ENCODE measurements at regions not wholly inside any gene's neighbourhood (a gene's known extent, or its start where the extent isn't known, plus 50 kb on each side); places are given as distances from the start of the nearest gene placed in this dataset.

- Histone ChIP-seq H3K36me3 (replicated peaks in 1 of 2; ENCODE audit: insufficient read depth in 1 of 2, low read depth in 2 of 2) (no peaks in the 10 kb centered on the region), H3K4me1 (peaks cover 98% of the 10 kb centered on the region), H3K27me3 (no peaks in the 10 kb centered on the region), H3K4me3 (no peak overlapping the region), H3K9me3 (no peaks in the 10 kb centered on the region), H3K27ac (peak overlapping the region; percentile 82 to 98 (median 90))
- 13 to 14% methylated on average over 5 of the region's 5 CpGs for WGBS, 2 donors
- intact Hi-C loops (cut with DNase I) = no loop called here
- TF ChIP-seq CTCF (IDR thresholded peaks at IDR 0.05) (peak in 1 of 7 experiments; percentile 7), POLR2A (IDR thresholded peaks at IDR 0.05) (peak in 2 of 3 donors; percentile 27 to 39)
- peak; percentile 49 for ATAC-seq
- DNase-seq = peak; percentile 70 to 84 (median 74)
Measured at GRCh38 chr1:9435854-9436640, 103.2 kb upstream of the SLC25A33 start.

- no peaks in the 10 kb centered on the region for H3K36me3 ChIP-seq (replicated peaks in 1 of 2; ENCODE audit: insufficient read depth in 1 of 2, low read depth in 2 of 2)
- TF ChIP-seq CTCF (IDR thresholded peaks at IDR 0.05) (no peak), POLR2A (IDR thresholded peaks at IDR 0.05) (no peak)
- no peaks in the 10 kb centered on the region for H3K27me3 ChIP-seq
- H3K27ac ChIP-seq = peak overlapping the region; percentile 85 to 99 (median 96)
- H3K4me1 ChIP-seq = peaks cover 99% of the 10 kb centered on the region
- DNase-seq = peak; percentile 83 to 87 (median 84)
- WGBS, 2 donors = 47 to 48% methylated on average over 13 to 14 of the region's 14 CpGs
- no peaks in the 10 kb centered on the region for H3K9me3 ChIP-seq
- H3K4me3 ChIP-seq = no peak overlapping the region
- intact Hi-C loops (cut with DNase I) = no loop called here
- peak; percentile 19 for ATAC-seq
Measured at GRCh38 chr1:9437961-9438430, 101.3 kb upstream of the SLC25A33 start.

- intact Hi-C loops (cut with DNase I) = no loop called here
- peak; percentile 83 to 90 (median 84) for DNase-seq
- H3K27ac ChIP-seq = peak overlapping the region; percentile 85 to 99 (median 96)
- no peaks in the 10 kb centered on the region for H3K9me3 ChIP-seq
- H3K4me1 ChIP-seq = peaks cover 99% of the 10 kb centered on the region
- peak; percentile 66 for ATAC-seq
- 16 to 20% methylated on average over 12 of the region's 12 CpGs for WGBS, 2 donors
- no peaks in the 10 kb centered on the region for H3K27me3 ChIP-seq
- H3K36me3 ChIP-seq (replicated peaks in 1 of 2; ENCODE audit: insufficient read depth in 1 of 2, low read depth in 2 of 2) = no peaks in the 10 kb centered on the region
- peak in 2 of 3 donors; percentile 62 to 64 for TF ChIP-seq POLR2A (IDR thresholded peaks at IDR 0.05)
- TF ChIP-seq CTCF (IDR thresholded peaks at IDR 0.05) = no peak
- H3K4me3 ChIP-seq = no peak overlapping the region
Measured at GRCh38 chr1:9438431-9439073, 100.7 kb upstream of the SLC25A33 start.

- DNase-seq = peak; percentile 72 to 78 (median 74)
- TF ChIP-seq CTCF (IDR thresholded peaks at IDR 0.05) (no peak), POLR2A (IDR thresholded peaks at IDR 0.05) (no peak)
Measured at GRCh38 chr1:9439074-9439761, 100.0 kb upstream of the SLC25A33 start.

More at GRCh38 chr1:9439074-9439761, 100.0 kb upstream of the SLC25A33 start:
- Histone ChIP-seq H3K27me3 (no peaks in the 10 kb centered on the region), H3K9me3 (no peaks in the 10 kb centered on the region), H3K36me3 (replicated peaks in 1 of 2; ENCODE audit: insufficient read depth in 1 of 2, low read depth in 2 of 2) (no peaks in the 10 kb centered on the region), H3K27ac (peak overlapping the region; percentile 85 to 99 (median 96)), H3K4me3 (no peak overlapping the region), H3K4me1 (peaks cover 96% of the 10 kb centered on the region)
- ATAC-seq = peak; percentile 6
- intact Hi-C loops (cut with DNase I) = no loop called here
- 56 to 58% methylated on average over 9 of the region's 9 CpGs for WGBS, 2 donors

All from body of pancreas (tissue), 4 donors.